Muscle of back (tissue), 3 donors: ENCODE measurements at regions not wholly inside any gene's neighbourhood (a gene's known extent, or its start where the extent isn't known, plus 50 kb on each side); places are given as distances from the start of the nearest gene placed in this dataset.
"Not testable (repeated sequence)": the region's sequence is repeated elsewhere in the genome, so short reads cannot be mapped to it uniquely, and the experiment has no call there.

Experiments
- DNase-seq, 3 donors: peaks; one replicate each; pipeline versions ENCODE4 v3.0.0 to v3.0.0-alpha.2; 2013

DNA sequence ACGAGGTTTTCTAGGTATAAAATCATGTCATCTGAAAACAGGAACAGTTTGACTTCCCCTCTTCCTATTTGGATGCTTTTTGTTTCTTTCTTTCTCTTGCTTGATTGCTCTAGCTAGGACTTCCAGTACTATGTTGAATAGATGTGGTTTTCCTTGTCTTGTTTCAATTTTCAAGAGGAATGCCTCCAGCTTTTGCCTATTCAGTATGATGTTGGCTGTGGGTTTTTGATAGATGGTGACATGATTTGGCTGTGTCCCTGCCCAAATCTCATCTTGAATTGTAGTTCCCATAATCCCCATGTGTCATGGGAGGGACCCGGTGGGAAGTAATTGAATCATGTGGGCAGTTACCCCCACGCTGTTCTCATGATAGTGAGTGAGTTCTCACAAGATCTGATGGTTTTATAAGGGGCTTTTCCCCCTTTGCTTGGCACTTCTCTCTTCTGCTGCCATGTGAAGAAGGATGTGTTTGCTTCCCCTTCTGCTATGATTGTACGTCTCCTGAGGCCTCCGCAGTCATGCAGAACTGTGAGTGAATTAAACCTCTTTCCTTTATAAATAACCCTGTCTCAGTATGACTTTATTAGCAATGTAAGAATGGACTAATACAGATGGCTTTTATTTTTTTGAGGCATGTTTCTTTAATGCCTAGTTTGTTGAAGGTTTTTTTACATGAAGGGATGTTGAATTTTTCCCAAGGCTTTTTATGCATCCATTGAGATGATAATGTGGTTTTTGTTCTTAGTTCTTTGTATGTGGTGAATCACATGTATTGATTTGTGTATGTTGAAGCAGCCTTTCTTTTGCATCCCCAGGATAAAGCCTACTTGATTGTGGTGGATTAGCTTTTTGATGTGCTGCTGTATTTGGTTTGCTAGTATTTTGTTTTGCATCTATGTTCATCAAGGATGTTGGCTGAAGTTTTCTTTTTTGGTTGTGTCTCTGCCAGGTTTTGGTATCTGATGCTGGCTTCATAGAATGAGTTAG lies 239.1 kb downstream of the THBS2 start:
- DNase-seq, result no peak

DNA sequence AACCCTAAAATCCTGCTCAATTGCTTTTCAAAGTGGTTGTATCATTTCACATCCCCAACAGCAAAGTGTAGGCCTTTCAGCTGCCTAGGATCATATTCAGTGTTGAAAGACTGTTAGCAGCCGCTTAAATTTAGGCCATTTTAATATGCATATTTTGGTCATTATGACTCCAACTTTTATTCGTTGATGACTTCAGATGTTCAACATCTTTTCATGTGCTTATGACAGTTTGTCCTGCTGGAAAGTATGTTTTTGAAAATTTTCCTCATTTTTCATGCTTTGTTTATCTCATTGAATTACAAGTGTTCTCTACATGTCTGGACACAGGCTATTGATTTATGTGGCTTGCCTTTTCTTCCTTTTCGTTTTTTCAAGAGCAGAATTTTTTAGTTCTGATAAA lies 244.0 kb downstream of the THBS2 start:
- no peak for DNase-seq

DNA sequence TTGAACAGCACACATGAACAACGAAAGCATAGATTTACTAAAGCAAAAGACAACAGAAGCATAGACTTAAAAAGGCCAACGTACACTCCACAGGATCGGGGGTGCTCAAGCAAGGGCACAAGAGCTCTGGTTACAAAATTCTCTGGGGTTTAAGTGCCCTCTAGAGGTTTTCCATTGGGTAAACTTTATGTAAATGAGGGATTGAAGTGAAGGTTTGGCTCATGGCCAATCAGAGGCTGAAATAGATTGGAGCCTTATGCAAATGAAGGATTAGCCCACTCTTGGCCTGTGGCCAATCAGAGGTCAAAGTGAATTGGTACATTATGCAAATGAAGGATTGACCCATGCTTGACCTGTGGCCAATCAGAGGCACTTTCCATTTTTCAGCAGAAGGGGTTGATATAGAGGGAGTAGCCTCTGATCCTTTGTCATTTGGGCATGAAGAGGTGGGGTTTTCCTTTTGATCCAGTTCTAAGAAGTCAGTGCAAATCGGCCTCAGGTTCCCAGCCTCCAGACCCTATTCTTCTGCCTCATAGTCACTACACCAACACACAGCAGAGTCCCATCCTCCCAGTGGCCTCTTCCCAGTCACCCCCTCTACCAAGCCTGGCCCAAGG lies 244.9 kb downstream of the THBS2 start:
- DNase-seq, result no peak

DNA sequence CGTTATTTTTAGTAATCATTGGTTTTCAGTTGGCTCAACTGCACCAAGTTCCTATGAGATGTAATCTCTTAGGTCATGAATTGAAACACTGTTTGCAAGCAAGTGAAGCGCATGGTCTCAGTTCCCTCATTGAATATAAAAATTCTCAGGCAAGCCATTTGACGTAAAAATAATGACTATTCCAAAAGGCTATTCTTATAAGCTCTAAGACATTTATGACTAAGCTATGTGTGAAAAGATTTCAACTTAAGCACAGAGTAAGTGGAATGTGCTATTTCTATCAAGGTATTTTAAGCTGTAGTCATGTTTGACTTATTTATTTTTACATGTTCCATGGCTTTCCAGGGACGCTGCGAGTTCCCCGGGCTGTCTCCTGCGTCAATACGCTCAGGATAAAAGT lies 248.5 kb downstream of the THBS2 start:
- DNase-seq, result no peak

DNA sequence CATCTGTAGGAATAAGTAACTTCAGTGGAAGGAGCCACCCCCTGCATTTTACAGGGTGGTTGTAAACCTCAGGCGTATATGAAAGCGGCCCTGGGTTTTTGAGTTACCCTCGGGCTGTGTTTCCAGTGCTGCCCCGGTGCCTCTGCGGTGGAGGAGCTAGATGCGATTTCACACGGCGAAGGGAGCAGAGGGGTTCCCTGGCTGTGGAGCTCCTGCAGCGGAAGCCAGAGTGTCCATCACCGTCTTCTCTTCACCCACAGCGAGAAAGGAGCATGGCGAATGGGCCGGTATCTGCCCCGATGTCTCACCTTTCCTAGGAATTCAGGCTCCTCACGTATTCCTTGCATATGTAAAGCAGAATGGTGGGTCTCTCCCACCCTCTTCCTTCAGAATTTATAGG lies 253.6 kb downstream of the THBS2 start:
- DNase-seq, result no peak

DNA sequence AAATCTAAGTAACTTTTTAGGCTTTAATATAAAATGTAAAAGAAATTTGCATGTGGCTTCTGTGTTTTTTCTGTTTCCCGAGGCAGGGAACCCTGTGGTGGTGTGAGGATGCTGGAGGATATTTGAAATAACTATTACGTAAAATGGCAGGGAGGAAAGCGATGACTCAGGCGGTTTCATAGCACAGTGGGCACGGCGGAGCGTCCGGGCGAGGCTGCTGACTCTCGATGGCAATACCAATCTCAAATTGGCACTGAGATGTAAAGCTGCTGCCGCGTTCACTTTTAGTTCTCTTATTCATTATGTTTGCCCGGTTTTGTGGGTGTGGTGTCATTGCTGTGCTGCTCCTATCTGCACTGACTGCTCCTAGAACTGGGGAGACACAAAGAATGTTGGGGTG lies 254.3 kb downstream of the THBS2 start:
- DNase-seq, result no peak

DNA sequence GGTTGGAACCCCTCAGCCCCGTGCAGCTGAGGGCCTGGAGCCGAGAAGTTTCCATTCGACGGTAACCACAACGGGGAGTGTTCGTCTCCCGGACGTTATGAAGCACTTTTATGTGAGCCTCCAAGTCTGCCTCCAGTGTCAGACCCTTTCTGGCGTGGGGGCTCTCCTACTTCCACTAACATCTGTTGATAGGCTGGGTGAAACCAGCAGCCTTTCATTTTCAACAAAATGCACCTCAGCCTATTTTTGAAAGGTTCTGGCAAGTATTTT lies 257.4 kb downstream of the THBS2 start:
- peak; percentile 18 to 51 (median 48) for DNase-seq

DNA sequence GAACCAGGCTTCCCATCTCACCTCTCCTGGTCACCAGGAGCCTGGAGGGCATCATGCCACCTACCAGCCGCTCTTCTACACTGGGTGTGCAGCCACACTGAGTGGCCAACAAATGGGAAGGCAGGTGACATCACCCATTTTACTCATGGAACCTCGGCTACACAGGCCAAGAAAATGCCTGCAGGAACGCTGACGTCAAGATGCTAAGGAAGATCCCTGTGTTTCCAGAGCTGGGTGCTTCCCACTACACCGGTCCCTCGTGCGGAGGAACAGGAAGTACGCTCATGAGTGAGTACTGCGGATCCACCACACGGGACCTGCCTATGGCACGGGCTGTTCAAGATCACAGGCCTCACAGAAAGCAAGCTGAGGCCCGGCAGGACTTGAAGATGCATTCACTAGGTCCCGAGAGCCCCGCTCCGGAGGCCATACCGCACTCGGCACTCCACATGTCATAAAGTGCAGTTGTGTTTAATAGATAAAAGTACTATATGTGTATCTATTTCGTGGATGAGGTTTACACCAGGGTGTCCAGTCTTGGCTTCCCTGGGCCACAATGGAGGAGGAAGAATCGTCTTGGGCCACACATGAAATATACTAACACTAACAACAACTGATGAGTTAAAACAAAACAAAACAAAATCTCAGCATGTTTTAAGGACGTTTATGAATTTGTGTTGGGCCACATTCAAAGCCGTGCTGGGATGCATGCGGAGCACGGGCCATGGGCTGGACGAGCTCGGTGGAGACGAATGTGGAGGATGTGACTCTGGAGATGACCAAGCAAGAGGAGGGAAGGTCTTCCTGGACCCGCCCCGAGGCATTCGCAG lies 257.9 kb downstream of the THBS2 start:
- DNase-seq, result no peak

DNA sequence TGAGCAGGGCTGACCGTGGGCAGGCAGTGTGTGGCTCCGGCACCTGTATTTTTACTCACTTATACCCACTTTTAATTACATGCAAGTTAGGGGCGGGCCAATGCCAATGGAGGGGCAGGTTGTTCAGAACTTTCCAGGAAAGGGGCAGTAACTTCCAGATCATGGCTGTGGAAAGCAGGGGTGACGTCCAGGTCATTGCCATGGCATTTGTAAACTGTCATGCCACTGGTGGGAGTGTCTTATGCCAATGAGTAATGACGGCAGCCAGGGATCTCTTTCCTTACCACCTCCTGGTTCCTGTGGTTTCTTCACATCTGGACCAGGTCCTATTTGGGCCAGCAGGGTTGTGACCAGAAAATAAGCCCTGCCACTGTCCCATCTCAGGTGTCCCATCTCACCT lies 258.7 kb downstream of the THBS2 start:
- no peak for DNase-seq

DNA sequence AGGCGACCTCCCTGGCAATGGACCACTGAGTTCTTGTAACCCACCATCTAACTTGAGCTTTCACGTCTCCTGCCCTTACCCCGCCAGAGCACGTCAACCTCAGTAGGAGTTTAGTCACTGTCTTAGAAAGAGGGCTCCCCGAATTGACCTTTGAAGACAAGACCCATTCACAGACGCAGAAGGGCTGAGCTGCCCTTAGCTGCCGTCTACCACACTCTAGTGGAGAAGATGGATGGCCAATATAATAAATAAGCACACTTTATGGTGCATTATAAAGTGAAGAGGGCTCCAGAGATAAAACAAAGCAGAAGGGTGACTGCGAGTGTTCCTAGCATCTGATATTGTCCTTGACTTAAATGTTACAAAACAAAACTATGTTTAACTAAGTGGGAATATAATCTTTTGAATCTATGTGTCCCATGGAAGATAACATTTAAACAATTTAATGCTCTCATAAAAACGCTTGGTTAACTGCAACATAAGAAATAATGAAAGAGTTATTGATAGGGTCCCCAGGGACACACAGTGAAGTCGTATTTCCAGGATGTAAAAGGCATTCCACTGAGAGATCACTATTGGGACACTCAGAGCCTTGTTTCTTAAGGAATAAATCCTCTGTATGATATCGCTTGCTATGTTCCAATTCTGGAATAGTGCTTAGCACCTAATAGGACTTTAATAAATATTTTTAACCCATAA lies 261.1 kb downstream of the THBS2 start:
- DNase-seq, result no peak

DNA sequence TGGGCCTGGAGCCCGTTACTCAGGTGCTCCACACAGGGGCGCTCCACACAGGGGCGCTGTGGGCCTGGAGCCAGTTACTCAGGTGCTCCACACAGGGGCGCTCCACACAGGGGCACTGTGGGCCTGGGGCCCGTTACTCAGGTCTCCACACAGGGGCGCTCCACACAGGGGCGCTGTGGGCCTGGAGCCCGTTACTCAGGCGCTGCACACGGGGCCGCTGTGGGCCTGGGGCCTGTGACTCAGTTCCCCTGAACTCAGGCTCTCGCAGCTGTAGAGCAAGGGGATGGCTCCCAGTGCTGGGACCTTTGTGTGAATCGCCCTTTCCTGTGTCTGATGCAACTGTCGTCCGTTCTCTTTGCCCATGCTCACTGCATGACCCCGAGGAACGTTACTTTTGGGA lies 262.0 kb downstream of the THBS2 start:
- DNase-seq, result not testable (repeated sequence)

DNA sequence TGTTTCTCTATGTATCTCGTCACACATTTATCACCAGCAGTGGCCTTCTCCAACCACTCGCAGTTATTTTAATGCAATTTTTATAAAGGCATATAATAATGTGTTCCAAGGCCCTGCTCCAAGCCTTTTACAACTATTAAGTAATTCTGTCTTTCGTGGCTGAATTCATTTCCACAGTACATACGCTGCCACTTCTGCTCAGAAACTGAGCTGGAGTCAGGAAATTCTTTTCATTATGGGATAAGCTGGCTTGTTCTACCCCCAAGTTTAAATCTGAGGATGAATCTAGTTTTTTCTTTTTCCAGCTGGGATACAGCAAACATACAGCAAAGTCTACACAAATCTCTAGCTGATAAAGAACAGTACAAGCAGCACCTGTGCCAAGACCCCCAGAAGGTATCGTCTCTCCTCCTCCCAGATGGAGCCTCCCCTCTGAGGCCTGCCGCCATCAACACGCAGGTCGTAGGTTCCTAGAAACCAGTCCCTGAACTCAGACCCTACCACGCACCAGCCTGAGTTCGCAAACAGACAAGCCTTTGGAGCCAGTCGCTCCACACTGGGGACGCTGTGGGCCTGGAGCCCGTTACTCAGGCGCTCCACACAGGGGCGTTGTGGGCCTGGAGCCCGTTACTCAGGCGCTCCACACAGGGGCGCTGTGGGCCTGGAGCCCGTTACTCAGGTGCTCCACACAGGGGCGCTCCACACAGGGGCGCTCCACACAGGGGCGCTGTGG lies 263.5 kb downstream of the THBS2 start:
- peak in 2 of 3 donors; percentile 25 to 47 for DNase-seq

DNA sequence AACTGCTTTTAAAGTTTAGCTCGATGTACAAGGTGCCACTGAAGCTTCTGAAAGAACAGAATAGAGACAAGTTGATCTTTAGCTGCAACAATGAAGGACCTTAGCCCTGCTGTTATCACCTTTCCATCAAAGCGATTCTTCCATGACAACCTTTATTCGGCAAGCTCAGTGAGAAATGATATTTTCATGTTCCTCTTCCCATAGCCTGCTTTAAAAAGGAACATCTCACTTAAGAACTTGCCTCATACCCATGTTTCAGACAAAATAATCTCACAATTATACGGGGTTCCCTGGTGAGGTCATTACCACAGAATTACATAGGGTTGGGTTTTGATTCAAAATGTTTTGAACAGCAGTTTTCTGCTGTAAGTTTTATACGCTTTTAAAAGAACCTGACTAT lies 264.2 kb downstream of the THBS2 start:
- DNase-seq, result no peak

DNA sequence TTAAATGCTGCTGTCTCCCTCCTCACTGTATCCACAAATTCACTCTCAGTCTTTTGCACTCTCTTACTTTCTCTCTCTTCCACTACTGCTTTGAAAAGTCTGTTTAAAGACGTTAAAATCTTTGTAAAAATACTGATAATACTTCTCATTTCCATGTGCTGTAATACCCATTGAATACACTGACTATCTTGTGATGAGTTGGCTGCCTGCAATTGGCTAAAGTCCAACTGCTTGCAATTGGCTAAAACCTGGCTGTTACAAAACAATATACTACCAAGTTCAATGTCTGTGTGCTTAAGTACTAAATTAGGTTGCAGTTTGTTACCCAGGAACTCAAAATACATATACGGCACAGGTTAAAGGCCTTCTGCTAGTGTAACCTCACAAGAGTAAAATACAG lies 264.8 kb downstream of the THBS2 start:
- no peak for DNase-seq

DNA sequence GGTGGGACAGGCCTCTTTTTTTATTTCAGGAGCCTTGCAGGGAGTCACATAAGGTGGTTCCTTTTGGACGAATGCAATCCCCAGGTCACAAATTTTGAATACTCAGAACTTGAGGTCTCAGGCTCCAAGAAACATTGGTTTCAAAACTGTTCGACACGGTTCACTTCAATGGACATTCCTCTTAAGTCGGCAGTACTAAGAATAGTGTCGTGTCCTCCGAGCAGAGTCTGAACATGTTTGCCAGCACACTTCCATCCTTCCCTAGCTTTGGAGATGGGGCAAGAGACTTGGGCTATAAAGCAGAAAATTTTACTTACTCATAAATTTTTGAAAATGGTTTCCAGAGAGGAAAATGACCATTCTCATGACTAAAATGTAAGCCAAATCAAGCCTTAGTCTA lies 265.4 kb downstream of the THBS2 start:
- no peak for DNase-seq

DNA sequence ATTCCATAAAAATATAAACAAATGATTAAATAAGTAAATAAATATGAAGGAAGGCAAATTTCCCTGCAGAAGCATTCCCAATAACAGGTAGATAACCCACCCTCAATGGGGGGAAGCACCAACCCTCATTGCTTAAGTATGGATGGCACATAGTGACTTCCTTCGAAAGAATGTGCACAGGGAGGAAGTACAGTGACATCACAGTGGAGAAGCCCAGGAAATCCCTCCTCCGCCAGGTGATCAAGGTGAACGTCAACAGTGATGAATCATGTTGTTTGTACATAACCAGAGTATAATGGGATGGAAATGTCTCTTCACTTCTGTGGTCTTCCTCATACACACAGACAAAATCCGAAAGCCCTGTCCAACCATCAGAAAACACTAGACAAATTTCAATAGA lies 267.9 kb downstream of the THBS2 start:
- no peak for DNase-seq

DNA sequence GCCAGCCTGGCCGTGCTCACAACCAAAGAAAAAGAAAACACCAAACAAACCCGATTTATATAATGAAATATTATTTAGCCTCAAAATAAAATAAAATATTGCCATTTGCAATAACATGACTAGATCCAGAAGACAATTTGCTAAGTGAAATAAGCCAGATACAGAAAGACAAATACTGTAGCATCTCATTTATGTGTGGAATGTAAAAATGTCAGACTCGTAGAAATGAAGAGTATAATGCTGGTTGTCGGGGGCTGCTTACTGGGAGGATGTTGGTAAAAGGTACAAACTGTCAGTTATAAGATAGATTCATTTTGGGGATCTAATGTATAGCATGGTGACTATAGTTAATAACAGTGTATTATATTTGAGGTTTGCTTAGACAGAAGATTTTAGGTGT lies 269.7 kb downstream of the THBS2 start:
- no peak for DNase-seq

DNA sequence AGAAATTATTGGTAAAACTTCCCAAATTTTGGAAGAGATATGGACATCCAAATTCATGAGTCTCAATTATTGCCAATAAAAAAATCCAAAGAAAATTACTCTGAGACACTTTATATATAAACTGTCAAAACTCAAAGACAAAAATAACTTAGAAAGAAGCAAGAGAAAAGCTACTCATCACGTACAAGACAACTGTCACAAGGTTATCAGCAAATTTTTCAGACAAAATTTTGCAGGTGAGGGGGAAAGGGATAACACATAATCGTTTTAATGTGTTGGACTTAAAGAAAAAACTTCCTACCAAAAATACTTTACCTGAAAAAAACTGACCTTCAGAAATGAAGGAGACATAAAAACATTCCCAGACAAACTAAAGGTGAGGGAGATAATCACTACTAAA lies 272.5 kb downstream of the THBS2 start:
- DNase-seq, result no peak

DNA sequence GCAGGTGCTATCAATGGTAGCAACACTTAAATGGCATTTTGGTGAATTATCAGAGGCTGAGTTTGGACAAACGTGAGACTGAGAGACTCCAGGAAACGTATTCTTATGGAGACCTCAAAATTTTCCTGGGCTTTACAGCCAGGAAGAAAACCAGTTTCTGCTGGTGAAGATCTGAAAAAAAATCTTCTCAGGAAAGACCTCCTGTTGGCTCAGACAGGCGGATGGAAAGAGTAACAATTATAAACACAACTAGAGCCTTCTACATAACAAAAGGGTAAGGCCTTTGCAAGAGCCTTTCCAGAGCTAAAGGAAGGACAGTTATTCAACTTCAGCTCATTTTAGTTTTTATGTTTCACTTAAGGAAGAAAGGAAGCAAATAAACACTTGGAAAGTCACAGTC lies 274.4 kb downstream of the THBS2 start:
- no peak for DNase-seq

DNA sequence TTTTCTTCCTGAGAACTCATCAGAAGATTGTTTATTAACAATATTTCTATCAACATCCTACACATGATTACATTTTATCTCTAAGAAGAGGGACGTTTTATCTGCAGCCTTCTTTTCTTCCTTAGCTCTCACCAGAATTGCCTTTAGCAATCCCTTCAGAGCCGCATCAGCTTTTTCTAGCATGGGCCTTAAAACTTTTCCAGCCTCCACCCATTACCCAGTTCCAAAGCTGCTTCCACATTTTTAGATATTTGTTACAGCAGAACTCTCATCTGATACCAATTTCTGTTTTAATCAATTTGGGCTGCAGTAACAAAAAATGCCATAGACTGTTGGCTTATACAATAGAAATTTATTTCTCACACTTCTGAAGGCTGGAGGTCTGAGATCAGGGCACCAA lies 281.5 kb downstream of the THBS2 start:
- no peak for DNase-seq

DNA sequence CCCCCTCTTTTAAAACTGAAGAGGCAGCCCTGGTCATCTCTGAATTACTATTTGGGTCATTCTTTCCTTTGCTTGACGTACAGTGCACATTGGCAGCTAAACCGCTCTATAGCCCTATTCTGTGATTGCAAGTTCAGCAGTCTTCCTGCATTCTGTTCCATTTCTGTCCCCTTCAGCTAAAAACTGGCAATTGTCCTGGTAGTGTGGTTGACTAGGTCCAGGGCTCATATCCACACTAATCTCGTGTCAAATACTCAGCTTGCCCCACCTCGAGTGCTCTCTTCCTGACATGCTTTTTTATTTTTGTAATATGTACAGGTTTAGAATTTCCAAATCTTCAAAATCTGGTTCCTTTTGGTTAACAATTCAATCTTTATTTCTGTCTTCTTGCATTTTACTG lies 282.1 kb downstream of the THBS2 start:
- no peak for DNase-seq

DNA sequence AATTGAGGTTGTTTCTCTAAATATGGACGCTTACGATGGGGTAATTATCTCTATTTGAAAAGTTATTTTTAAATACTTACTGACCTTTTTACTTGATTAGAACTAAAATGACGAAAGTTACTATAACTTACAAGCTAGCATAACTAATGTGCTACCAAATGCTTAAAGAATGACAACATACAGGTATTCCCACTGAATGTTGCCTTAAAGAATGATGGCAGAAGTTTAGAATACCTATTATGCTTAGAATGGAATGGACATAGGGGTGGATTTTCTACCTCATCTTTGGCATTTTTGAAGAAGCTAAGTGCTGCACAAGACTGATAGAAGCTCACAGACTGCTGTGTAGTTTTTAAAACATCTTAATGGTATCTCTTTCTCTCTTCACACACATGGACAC lies 284.8 kb downstream of the THBS2 start:
- no peak for DNase-seq
